Adrenal gland (tissue), 5 donors: ENCODE measurements at regions not wholly inside any gene's neighbourhood (a gene's known extent, or its start where the extent isn't known, plus 50 kb on each side); places are given as distances from the start of the nearest gene placed in this dataset.

Experiments used
- POLR2A ChIP-seq, 2 donors: fragments of 450-650 bp; IDR thresholded peaks; one replicate each; pipeline ENCODE4 v1.6.1; 2017; ENCODE audit warnings: antibody characterized with exemption in 2 of 2, mild to moderate bottlenecking in 2 of 2, moderate library complexity in 1 of 2
- TF ChIP-seq, protein P1 (sequence below), 6 experiments: fragments of 450-650 bp in 4 of 6; fragments of 200-600 bp in 2 of 6; sonication (generic) in 1 of 6; IDR thresholded peaks; 1 replicate in 5 of 6; 2 replicates in 1 of 6; pipeline versions ENCODE4 v1.5.1 to v1.8.0; 2016 to 2021; ENCODE audit warnings: antibody characterized with exemption in 6 of 6, mild to moderate bottlenecking in 2 of 6, moderate library complexity in 1 of 6
- donor health status: DM: no; HTN: no; CAD: no.

DNA sequence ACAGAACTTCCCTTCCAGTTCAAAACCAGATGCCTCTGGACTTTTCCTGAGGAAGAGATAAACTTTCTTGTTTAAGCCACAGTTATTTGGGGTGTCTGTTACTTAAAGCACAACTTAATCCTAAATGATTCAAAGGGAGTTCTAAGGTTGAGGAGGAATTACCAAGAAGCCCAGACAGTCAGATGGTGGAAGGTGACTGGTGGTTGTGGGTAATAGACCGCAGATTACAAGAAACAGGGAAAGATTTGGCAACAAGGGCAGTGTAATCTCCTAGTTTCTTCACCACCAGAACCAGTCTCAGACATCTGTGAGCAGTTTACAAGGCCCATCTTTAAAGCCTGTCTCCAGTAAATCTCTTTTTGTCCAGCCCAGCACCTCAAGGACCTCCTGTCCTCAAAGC, 130.1 kb upstream of the CTTNBP2NL start:
- TF ChIP-seq, protein P1, sequence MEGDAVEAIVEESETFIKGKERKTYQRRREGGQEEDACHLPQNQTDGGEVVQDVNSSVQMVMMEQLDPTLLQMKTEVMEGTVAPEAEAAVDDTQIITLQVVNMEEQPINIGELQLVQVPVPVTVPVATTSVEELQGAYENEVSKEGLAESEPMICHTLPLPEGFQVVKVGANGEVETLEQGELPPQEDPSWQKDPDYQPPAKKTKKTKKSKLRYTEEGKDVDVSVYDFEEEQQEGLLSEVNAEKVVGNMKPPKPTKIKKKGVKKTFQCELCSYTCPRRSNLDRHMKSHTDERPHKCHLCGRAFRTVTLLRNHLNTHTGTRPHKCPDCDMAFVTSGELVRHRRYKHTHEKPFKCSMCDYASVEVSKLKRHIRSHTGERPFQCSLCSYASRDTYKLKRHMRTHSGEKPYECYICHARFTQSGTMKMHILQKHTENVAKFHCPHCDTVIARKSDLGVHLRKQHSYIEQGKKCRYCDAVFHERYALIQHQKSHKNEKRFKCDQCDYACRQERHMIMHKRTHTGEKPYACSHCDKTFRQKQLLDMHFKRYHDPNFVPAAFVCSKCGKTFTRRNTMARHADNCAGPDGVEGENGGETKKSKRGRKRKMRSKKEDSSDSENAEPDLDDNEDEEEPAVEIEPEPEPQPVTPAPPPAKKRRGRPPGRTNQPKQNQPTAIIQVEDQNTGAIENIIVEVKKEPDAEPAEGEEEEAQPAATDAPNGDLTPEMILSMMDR (IDR thresholded peaks at IDR 0.05) = no peak
- no peak for TF ChIP-seq POLR2A (IDR thresholded peaks at IDR 0.05)
